ENCODE measurements at regions not wholly inside any gene's neighbourhood (a gene's known extent, or its start where the extent isn't known, plus 50 kb on each side); places are given as distances from the start of the nearest gene placed in this dataset.
A peak's percentile ranks its signal among the peaks of the same experiment; 100 is the strongest.

DNA sequence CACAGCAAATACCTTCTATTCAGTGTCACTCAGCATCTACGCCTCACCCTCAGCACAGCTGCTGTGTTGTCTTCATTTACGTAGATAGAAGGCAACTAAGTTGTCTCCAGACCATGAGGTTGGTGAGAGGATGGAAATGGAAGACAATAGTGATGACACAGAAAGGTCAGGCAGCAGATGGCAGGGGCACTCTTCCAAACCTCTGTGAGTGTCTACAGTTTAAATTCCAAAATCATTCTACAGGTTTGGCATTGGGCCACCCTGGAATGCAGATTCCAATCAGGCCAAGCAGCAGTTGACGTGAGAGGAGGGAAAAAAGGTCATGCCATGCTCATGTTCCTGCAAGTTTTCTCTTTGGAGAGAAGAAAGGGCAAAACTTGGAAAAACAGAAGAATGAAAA is 68.7 kb upstream of the ADAMTSL1 start:
- DNase-seq = no peak

DNA sequence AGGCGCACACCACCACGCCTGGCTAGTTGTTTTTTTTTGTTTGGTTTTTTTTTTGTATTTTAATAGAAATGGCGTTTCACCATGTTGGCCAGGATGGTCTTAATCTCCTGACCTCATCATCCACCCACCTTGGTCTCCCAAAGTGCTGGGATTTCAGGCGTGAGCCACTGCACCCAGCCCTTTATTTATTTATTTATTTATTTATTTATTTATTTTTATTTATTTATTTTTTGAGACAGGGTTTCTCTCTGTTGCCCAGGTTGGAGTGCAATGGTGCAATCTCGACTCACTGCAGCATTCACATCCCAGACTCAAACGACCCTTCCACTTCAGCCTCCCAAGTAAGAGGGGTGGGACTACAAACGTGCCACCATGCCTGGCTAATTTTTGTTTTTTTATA is 63.0 kb upstream of the ADAMTSL1 start:
- DNase-seq = no peak

DNA sequence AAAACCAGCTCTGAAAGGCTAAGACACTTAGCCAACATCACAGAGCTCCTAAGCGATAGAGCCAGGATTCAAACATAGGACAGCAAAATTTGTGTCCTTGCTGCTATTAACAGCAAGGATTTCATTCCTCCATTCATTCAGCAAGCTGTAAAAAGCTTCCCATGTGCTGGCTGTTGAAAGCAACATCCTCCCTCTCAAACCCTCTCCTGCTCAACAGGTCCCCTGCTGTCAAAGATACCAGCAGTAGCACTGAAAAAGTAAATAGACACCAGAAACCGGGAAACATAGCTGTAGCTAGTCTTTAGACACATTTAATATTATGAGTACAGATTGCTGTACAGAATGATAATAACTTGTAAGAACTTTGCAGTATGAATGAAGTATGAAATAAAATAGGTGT is 52.6 kb upstream of the ADAMTSL1 start:
- peak; percentile 40 for DNase-seq

DNA sequence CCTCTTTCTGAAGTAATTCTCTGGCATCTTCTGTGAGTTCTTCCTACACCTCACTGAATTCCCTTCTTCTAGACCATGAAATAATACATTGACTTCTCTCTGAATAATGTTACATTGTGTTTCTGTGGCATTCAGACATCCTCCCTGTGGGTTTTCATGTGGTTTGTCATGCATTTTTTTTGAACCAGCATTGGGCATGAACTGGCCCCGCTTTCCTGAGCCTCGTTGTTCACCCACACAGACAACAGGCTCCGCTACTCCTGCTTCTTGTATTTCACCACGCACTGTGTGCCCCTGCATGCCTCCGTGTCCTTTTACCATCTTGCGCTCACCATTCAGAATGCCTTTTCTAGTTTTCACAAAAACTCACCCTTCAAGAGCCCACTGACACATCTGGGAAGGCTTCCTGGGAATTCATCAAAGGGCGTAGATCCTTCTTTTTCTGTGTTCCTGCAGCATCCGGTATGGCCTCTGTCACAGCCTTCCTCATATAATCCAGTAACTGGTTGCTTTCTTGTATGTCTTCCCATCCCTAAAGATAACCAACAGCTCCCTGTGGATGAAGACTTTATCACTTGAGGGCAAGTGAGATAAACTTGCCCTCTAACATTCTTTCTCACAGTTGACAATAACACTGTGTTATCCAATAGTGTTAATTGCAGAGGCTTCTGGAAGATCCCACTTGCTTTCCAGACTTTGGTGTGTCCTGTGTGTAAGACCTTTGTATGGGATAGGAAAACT is 51.5 kb upstream of the ADAMTSL1 start:
- no peak for DNase-seq

DNA sequence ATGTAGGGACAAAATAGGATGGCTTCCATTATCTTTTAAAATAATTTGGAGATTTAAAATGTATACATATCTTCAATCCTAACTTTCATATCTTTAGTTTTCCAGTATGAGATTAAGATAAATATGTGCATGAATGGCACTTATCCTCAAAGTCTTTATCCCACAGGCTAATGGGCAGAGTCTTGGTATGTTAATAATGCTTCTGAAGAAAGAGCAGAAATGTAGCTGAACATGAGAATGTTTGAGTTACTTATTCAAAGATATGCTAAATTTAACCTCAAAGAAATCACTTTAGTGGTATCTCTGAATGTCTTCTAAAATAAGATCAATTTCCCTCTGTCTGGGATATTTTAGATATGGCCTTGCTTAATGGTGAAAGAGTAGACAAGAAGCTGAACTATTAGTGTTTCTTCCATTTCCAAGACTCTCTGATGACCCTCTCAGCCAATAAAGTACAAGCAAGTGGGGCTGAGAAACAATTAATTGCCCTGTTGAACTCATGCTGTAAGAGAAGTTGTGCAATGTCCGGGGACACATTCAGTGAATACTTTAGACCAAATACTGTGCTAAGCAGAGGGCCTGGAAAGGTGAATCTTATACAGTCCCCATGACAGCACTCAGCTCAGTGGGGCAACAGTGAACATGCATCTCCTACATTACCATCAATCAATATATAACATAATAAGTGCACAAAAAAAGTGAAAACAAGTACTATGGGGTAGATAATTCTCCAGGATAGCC is 50.0 kb upstream of the ADAMTSL1 start:
- DNase-seq = no peak
